ENCODE measurements at regions not wholly inside any gene's neighbourhood (a gene's known extent, or its start where the extent isn't known, plus 50 kb on each side); places are given as distances from the start of the nearest gene placed in this dataset.

DNA sequence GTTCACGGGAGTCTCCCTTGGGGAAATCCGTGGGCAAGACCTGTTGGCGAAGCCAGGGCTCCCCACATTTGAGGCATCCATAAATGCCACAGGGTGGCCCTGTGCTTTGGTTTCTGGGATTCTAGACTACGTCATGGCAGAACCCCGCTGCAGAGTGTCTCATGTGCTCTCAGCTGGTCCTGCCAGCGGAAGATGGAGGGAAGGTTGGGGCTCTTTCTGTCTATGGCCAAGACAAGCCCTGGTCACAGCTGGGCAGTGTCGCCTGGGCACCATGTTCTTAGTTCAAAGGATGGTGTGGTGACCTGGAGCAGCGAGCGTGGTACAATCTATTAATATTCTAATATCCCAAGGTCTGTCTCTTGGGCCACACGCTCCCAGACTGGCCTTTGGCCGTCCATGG is 511.7 kb downstream of the TBC1D22A start:
- no peak for DNase-seq

DNA sequence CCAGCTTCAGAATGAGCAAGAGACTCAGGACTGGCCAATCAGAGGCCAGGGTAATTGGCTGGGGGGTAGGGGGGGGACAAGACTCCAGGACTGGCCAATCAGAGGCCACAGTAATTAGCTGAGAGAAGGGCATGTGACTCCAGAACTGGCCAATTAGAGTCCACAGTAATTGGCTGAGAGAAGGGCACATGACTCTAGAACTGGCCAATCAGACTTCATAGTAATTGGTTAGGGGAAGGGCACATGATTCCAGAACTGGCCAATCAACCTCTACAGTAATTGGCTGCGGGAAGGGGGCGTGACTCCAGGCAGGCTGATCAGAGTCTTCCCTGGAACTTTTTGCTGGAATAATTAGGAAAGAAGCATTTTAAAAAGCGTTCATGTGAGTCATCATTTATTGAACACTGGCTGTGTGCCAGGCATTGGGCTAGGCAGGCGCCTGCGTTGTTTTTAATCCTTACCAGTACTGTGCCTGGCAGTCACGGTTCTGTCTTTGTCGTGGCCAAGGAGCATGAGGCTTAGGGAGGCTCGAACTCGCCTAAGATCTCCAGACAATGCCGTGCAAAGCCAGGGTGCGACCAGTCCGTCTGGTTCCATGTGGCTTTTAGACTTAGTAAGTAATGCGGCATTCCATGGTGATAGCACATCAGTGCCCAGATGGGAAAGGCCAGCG is 508.1 kb downstream of the TBC1D22A start:
- DNase-seq, result no peak

GRCh38 chr22:47269516-47270088 is 507.2 kb downstream of the TBC1D22A start:
- no peak for DNase-seq

DNA sequence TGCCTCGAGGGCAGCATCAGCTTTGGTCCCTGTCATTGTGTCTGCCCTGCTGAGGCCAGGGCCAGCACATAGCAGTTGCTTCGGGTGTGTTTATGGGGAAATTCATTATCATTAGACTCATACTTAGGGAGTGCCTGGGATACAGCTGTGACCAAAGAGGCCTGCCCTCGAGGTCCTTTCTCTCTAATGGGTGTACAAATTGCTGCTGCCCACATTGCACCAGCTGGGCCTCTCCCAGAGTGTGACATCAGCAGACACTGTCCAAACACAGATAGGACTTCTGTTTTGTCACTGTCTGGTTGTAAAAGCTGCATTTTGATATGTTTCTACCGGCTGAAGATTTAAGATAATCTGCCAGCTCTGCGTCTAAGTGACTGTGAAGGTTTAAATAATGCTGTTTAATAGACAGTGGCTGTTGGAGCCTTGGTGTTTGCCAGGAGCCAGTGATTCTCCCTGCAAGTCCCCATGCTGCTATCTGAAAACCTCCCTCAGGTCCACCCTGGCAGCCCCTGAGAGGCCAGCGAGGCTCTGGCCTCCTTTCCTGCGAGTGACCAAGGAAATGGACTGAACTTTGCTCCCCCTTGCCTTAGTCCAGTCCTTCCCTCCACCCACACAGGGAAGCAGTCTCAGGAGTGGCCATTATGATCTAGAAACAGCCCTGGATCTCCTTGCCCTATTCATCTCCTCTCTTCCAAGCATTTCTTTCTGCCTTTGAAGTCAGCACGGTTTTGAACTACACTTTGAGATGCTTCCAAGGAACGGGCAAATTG is 505.2 kb downstream of the TBC1D22A start:
- no peak for DNase-seq

DNA sequence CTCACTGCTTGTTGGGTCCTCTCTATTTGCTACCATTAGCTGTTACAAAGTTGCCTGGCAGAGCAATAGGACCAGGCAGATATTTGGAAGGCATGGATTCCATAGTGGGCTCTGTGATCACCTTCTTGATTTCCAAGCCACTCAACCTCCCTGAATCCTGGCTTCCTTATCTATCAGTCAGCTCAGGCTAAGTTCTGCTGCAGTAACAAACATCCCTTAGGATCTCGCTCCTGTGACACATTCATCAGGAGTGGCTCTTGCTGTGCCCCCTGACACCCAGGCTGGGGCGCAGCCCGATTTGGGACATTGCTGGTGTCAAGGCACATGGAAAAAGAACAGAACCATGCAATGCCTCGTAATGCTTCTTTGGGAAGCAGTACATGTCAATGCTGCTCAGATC is 503.9 kb downstream of the TBC1D22A start:
- DNase-seq, result no peak

GRCh38 chr22:47260551-47260950 is 498.1 kb downstream of the TBC1D22A start:
- no peak for DNase-seq

- DNase-seq, result no peak
These were observed 497.5 kb downstream of the TBC1D22A start for GRCh38 chr22:47259990-47260389.

GRCh38 chr22:47259049-47259448 is 496.6 kb downstream of the TBC1D22A start:
- no peak for DNase-seq

DNA sequence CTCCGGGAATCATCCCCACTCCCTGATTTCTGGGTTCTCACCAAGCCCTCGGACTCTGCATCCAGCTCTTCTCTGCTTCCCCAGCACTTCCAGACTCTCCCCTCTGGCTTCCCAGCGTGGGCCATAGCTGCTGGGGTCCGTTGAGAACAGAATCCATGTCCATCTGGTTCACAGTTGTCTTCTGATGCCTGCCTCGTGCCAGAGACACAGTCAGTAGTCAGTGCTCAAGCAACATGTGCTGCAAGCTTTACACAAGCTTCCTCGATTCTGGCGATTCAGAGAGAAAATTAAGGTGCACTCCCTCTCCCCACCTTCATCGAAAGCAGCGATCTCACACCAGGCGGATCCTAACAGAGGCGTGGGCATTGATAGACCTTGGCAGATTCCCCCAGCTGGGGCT is 495.5 kb downstream of the TBC1D22A start:
- DNase-seq, result no peak

GRCh38 chr22:47257566-47257965 is 495.1 kb downstream of the TBC1D22A start:
- no peak for DNase-seq

- DNase-seq, result no peak
These were observed 489.5 kb downstream of the TBC1D22A start for GRCh38 chr22:47251911-47252310.

GRCh38 chr22:47250995-47251765 is 488.7 kb downstream of the TBC1D22A start:
- no peak for DNase-seq

GRCh38 chr22:47249370-47249928 is 487.0 kb downstream of the TBC1D22A start:
- DNase-seq, result no peak

- no peak for DNase-seq
These were observed 486.5 kb downstream of the TBC1D22A start for GRCh38 chr22:47248925-47249324.

GRCh38 chr22:47247579-47248240 is 485.3 kb downstream of the TBC1D22A start:
- no peak for DNase-seq

DNA sequence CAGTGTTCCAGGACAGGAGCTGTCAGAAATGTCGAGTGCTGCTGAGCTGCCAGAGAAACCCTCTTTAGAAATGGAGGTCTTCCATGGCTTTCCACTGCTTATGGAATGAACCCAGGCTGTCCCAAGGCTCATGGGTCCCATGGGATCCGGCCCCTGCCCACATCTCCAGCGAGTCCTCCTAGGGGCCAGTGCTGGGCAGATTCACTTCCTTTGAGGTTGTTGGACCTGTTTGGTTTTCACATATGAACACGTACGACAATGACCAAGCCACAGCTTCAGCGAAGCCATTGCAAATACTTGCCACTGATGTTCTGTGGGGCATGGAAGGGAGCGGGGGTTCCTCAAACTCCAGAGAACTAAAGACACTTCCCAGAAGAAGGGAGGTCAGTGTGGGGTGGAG is 483.3 kb downstream of the TBC1D22A start:
- no peak for DNase-seq

GRCh38 chr22:47245286-47245685 is 482.8 kb downstream of the TBC1D22A start:
- no peak for DNase-seq

- no peak for DNase-seq
These were observed 477.7 kb downstream of the TBC1D22A start for GRCh38 chr22:47240116-47240515.

GRCh38 chr22:47239474-47239860 is 477.0 kb downstream of the TBC1D22A start:
- no peak for DNase-seq

GRCh38 chr22:47238690-47239473 is 476.4 kb downstream of the TBC1D22A start:
- no peak for DNase-seq

- no peak for DNase-seq
These were observed 475.5 kb downstream of the TBC1D22A start for GRCh38 chr22:47237890-47238480.
